Uterus (tissue), 3 donors: ENCODE measurements at regions not wholly inside any gene's neighbourhood (a gene's known extent, or its start where the extent isn't known, plus 50 kb on each side); places are given as distances from the start of the nearest gene placed in this dataset.

Experiments used
- DNase-seq, 2 donors: peaks; one replicate each; pipeline ENCODE4 v3.0.0-alpha.2; 2019 to 2020
- H3K27ac ChIP-seq, 2 donors: fragments of 200-600 bp; sonication (generic); 1 replicate in 1 of 2; 2 replicates in 1 of 2; pipeline ENCODE4 v1.5.1; 2016 to 2018
- H3K27me3 ChIP-seq, 2 donors: fragments of 200-600 bp; sonication (generic); one replicate each; pipeline ENCODE4 v1.5.1; 2018 to 2019; ENCODE audit warnings: control low read depth in 1 of 2
- H3K36me3 ChIP-seq, 2 donors: fragments of 200-600 bp; sonication (generic); one replicate each; pipeline ENCODE4 v1.5.1; 2019; ENCODE audit warnings: control low read depth in 1 of 2
- H3K4me1 ChIP-seq, 2 donors: fragments of 200-600 bp; sonication (generic); one replicate each; pipeline ENCODE4 v1.5.1; 2018 to 2019; ENCODE audit warnings: control low read depth in 1 of 2
- H3K4me3 ChIP-seq, 2 donors: fragments of 200-600 bp; sonication (generic); 1 replicate in 1 of 2; 2 replicates in 1 of 2; pipeline ENCODE4 v1.5.1; 2018 to 2019; ENCODE audit warnings: mild to moderate bottlenecking in 1 of 2
- H3K9me3 ChIP-seq, 2 donors: fragments of 200-600 bp; sonication (generic); one replicate each; pipeline ENCODE4 v1.5.1; 2019; ENCODE audit warnings: control low read depth in 1 of 2
- CTCF ChIP-seq, 4 experiments: fragments of 200-600 bp in 2 of 4; fragments of 450-650 bp in 2 of 4; sonication (generic) in 2 of 4; IDR thresholded peaks; one replicate each; pipeline ENCODE4 v1.5.1; 2016 to 2019; ENCODE audit warnings: antibody characterized with exemption in 4 of 4, mild to moderate bottlenecking in 2 of 4, moderate library complexity in 1 of 4
- POLR2A ChIP-seq, 2 donors: fragments of 450-650 bp; IDR thresholded peaks; one replicate each; pipeline ENCODE4 v1.6.1; 2016; ENCODE audit warnings: antibody characterized with exemption in 2 of 2, mild to moderate bottlenecking in 1 of 2, moderate library complexity in 1 of 2
- intact Hi-C: fragments of 100-400 bp; cut with DNase I; formaldehyde crosslinking; loops from one replicate; pipeline ENCODE4 v1.15.1; 2023; ENCODE audit warnings: low total_unique reads
- donor health status: DM: yes; HTN: yes; CAD: no.

- no peak overlapping the region for H3K27ac ChIP-seq
- H3K4me1 ChIP-seq = no peaks in the 10 kb centered on the region
- TF ChIP-seq CTCF (IDR thresholded peaks at IDR 0.05) (no peak), POLR2A (IDR thresholded peaks at IDR 0.05) (no peak)
- intact Hi-C loops = no loop called here
- H3K36me3 ChIP-seq = no peaks in the 10 kb centered on the region
- H3K9me3 ChIP-seq = no peaks in the 10 kb centered on the region
- DNase-seq = no peak
- H3K4me3 ChIP-seq = no peak overlapping the region
- no peaks in the 10 kb centered on the region for H3K27me3 ChIP-seq
Measured at GRCh38 chr19:28567834-28568233, 645.1 kb downstream of the UQCRFS1 start.

GRCh38 chr19:28563964-28564921 lies 648.7 kb downstream of the UQCRFS1 start:
- no peak for DNase-seq
- H3K4me3 ChIP-seq = no peak overlapping the region
- intact Hi-C loops = no loop called here
- no peaks in the 10 kb centered on the region for H3K4me1 ChIP-seq
- no peaks in the 10 kb centered on the region for H3K9me3 ChIP-seq
- no peak overlapping the region for H3K27ac ChIP-seq
- no peaks in the 10 kb centered on the region for H3K27me3 ChIP-seq
- TF ChIP-seq POLR2A (IDR thresholded peaks at IDR 0.05) (no peak), CTCF (IDR thresholded peaks at IDR 0.05) (no peak)
- H3K36me3 ChIP-seq = no peaks in the 10 kb centered on the region

GRCh38 chr19:28560786-28561185 lies 652.2 kb downstream of the UQCRFS1 start:
- H3K27me3 ChIP-seq = no peaks in the 10 kb centered on the region
- H3K27ac ChIP-seq = no peak overlapping the region
- no peak overlapping the region for H3K4me3 ChIP-seq
- no peak for TF ChIP-seq POLR2A (IDR thresholded peaks at IDR 0.05)
- TF ChIP-seq CTCF (IDR thresholded peaks at IDR 0.05) = no peak
- H3K36me3 ChIP-seq = no peaks in the 10 kb centered on the region
- intact Hi-C loops = no loop called here
- H3K4me1 ChIP-seq = no peaks in the 10 kb centered on the region
- DNase-seq = no peak
- H3K9me3 ChIP-seq = no peaks in the 10 kb centered on the region

- H3K4me1 ChIP-seq = no peaks in the 10 kb centered on the region
- no peak overlapping the region for H3K27ac ChIP-seq
- no peak for DNase-seq
- no peaks in the 10 kb centered on the region for H3K9me3 ChIP-seq
- H3K36me3 ChIP-seq = no peaks in the 10 kb centered on the region
- intact Hi-C loops = no loop called here
- no peak overlapping the region for H3K4me3 ChIP-seq
- TF ChIP-seq CTCF (IDR thresholded peaks at IDR 0.05) = no peak
- no peak for TF ChIP-seq POLR2A (IDR thresholded peaks at IDR 0.05)
- H3K27me3 ChIP-seq = no peaks in the 10 kb centered on the region
Measured at GRCh38 chr19:28558783-28559182, 654.2 kb downstream of the UQCRFS1 start.

GRCh38 chr19:28556371-28556770 lies 656.6 kb downstream of the UQCRFS1 start:
- Histone ChIP-seq H3K9me3 (no peaks in the 10 kb centered on the region), H3K36me3 (no peaks in the 10 kb centered on the region), H3K27me3 (no peaks in the 10 kb centered on the region), H3K4me3 (no peak overlapping the region), H3K27ac (no peak overlapping the region), H3K4me1 (no peaks in the 10 kb centered on the region)
- DNase-seq = no peak
- intact Hi-C loops = no loop called here
- TF ChIP-seq POLR2A (IDR thresholded peaks at IDR 0.05) (no peak), CTCF (IDR thresholded peaks at IDR 0.05) (no peak)
